GM19372 (cell line): ENCODE measurements at regions not wholly inside any gene's neighbourhood (a gene's known extent, or its start where the extent isn't known, plus 50 kb on each side); places are given as distances from the start of the nearest gene placed in this dataset.

ENCODE experiments used
- ATAC-seq: cut with Tn5 transposase; IDR thresholded peaks from one replicate; pipeline ENCODE4 v1.9.1; 2021; ENCODE audit warnings: mild to moderate bottlenecking, low read depth, moderate library complexity; ENCODE audit not compliant: unreplicated experiment

DNA sequence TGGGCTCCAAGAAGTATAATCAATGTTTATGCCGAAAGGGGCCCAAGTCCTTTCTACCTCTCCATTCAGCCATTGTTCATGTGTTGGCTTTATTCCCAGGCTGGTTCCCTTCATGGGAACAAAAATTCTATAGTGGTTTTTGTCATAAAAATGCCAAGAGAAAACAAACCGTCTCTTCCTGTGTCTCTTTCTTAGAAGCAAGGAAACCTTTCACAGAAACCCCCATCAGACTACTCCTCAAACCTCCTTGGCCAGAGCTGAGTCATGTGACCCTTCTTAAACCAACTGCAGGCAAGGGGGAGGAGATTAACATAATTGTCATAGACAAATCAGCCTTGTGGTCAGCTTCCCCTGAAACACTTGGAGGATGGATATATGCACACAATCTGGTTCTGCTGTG is 75.1 kb upstream of the TANK start:
- ATAC-seq: no peak

DNA sequence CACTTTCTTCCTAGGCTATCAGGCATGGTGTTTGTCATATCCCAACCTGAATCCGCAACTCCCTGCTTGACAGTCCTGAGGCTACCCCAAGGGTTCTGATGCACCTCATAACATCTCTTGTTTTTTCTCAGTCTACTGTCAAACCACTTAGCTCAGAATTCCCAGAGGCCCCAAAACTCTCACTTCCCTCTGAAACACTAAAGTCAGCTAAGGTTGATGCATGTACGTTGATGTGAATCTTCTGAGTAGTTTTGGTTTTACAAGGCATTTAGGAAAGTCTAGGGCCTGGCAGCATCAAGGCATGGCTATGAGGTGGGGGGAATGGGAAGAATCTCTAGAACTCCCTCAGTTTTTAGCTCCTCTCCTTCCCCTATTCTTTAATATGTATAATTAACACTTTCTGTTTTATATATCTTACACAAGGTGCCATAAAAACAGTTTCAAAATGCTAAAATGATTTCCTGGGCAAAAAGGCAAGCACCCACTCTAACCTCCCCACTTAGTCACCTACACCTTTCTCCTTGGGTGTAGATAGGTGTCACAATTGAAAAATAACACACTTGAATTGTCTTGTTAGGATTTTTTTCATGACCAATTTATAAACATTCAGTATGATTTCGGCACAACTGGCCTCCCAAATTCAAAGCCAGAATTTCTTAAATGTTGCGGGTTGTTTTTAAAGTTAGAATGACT is 71.4 kb upstream of the TANK start:
- peak; percentile 68 for ATAC-seq

DNA sequence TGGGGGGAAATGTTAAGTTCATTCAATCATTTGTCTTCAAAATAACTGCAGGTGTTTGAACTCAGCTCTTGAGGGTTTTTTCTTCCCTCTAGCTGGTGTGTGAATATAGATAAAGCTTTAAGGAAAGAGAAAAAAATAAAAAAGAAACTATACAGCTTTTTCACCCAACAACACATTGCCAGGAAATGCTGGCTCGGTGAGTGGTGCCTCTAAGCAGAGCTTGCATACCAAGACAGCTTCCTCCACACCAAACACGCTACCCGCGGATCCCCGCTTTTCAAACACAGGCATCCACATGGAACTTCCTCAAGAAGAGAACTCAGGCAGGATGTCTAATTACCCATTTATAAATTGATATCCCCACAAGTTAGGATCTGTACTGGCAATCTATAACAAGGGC is 69.8 kb upstream of the TANK start:
- ATAC-seq: peak; percentile 60

DNA sequence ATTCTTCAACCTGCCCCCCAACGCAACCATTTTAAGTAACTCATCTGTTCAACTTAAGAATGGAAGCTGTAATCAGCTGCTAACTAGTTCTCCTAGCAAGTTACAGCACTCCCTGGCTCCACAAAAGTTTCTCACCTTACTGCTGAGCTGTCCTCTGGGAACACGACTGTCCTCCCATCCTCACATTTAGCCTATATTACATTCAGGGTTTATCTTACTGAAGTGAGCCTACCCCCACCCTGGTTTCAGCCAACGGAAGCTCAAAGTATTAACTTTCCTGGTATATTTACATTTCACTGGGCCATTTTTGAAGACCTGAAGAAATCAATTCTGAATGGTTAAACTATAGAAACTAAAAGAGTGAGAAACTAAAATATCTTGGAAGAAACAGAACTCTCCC is 64.9 kb upstream of the TANK start:
- ATAC-seq: no peak

DNA sequence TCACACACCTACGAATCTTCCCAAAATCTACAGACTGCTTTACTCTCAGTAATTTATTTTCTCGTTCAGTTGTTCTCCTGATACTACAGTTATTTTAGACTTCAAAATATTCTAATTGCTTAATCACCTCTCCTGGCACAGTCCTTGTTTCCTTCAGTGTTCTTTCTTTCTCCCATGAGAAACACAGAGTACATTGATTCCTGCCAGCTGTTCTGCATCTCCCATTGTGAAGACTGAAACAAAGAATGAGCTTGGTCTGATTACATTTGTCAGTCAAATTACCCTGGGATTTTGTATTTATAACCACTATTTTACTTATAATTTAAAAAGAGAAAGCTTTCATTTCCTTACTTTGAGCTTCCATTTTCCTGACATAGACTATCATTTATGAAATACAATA is 63.9 kb upstream of the TANK start:
- no peak for ATAC-seq

DNA sequence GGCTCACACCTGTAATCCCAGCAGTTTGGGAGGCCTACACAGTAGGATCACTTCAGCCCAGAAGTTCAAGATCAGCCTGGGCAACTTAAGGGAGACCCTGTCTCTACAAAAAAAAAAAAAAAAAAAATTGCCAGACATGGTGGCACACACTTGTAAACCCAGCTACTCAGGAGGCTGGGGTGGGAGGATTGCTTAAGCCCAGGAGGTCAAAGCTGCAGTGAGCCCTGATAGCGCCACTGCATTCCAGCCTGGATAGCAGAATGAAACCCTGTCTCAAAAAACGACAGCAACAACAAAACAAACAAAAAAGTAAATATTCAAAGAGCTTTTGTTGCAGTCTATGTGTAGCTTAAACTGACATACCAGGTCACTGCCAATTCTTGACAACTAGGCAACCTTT is 63.1 kb upstream of the TANK start:
- ATAC-seq: no peak

DNA sequence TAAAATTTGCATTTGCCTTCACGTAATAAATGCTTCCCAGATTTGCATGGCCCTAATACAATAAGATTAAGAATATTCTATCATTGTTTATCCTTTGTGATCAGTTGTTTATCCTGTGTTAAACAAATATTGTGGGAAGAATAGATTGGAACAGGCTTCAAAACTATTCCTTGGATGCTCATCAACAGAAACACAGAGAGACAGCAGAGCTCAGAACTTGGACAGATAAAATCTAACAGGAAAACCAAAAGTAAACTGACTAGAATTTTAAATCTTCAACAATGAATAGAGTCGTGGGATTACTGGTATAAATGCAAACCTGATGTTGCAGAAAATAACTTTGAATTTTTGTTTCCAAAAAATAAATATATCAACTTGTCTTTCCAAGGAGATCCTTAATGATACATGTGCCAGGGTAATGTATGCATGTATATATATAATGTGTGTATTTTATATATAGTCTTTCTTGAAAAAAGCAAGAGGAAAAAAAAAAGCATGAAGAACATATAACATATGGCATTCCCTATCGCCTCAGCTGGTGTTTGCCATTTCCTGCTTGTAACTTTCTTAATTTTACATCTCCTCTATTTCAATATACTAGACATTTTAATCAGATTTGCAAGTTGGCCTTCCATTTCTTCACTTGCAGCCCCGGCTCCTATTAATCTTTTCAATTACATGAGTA is 59.9 kb upstream of the TANK start:
- no peak for ATAC-seq

DNA sequence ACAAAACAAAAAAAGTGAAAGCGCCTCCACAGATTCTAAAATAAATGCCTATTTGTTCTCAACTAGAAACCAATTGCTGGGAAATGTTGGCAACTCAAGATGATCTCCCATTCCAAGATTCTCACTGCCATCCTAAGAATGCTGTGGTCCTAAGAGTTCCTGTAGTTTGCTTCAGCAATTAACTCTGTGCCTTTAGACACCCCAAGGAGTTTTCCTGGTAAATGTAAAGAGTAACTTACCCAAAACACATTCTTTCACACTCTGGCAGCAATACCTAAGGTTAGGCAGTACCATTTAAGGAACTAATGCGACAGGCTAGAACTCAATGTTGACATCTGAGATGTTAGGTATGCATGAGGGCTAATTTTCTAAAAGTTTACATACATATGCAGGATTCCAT is 58.8 kb upstream of the TANK start:
- ATAC-seq: no peak

DNA sequence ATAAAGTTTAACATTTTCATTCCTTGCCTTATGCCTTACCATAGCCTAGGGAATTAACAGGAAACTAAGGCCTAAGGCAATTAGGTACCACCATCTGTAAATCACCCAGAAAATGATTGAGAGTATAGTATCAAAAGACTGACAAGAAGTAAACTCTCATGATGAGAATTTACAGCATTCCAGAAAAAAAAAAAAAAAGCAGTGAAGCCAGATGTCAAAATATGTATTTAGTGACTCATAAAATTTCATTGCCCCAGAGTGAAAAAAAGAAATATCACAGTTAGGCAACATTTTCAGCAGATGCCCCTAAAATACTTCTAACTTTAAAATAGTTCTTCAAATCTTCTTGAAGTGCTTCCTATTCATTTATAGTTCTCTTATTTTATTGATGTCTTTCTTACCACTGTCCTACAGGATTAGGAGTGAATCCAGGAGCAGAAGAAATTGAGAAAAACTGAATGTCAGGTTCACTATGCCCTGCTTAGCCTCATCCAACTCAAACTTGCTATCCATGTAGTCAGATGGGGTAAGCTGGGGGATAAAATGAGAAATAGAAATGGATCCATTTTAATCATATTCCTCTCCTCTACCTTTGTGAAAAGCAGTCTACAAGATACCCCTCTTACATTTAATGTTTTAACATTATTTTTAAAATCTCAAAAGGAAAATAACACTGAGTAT is 57.3 kb upstream of the TANK start:
- ATAC-seq: no peak

DNA sequence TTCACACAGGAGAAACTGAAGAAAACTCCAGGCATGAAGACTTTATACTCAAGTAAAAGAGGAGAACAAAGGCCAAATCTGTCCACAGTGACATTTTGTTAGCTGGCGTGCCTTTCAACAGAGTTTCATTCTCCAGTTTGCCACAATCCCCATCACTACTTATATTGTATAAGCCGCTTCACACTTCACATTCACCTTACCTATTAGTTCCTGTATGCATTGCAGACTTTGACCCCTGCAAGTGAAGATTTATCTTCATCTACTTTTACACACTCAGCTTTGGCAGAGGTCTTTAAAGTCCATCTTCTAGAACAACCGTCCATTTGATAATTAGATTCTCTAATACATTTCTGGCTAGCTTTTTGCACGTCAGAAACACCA is 56.8 kb upstream of the TANK start:
- ATAC-seq: no peak

DNA sequence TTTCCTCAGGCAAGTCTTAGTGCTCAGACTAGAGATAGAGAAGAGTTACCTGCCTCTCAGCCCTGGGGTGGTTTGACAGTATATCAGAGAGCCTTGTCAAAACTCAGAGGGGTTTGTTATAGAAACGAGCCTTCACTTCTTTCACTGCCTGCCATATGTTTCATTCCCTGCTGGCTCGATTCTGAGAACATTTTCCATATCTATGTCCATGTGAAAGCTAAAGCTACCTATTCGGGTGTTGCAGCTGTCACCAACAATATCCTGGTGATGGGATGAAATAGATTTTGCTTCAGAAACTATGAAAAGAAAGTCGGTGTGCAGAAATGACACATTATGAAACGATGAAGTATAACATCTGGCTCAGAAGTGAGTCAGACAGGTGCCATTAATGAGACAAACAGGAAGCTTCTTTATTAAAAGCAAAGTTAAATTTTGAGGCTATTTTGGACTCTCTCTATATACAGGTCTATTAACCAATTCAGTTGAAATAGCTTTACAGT is 56.1 kb upstream of the TANK start:
- ATAC-seq: peak; percentile 84

DNA sequence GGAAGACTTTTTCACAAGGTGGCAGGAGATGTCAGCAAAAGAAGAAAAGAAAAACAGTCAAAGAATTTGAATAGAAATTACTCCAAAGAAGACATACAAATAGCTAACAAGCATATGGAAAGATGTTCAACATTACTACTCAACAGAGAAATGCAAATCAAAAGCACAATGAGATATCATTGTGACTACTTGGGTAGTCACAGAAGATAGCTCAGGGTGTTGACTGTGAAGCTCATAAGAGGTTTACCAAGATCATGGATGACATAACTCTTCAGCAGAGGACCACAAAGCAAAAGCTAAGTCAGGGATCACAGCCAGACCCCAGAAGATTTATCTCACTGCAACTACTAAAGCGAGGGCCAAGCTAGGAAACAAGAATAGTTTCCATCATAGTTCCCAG is 53.0 kb upstream of the TANK start:
- ATAC-seq: no peak
